G401.6 (cell line): ENCODE measurements at regions not wholly inside any gene's neighbourhood (a gene's known extent, or its start where the extent isn't known, plus 50 kb on each side); places are given as distances from the start of the nearest gene placed in this dataset.

Experiments used
- FAIRE-seq: peaks from 2 replicates; lab custom pipeline; 2012; peaks lifted over from hg19 to GRCh38; lab: Jason Lieb, UNC

- no peak for FAIRE-seq
These were observed 50.3 kb upstream of the FNDC1 start for GRCh38 chr6:159118924-159119323.

GRCh38 chr6:159117563-159117962 is 51.6 kb upstream of the FNDC1 start:
- FAIRE-seq = no peak

GRCh38 chr6:159117046-159117445 is 52.2 kb upstream of the FNDC1 start:
- no peak for FAIRE-seq

GRCh38 chr6:159116343-159116742 is 52.9 kb upstream of the FNDC1 start:
- FAIRE-seq = no peak

- no peak for FAIRE-seq
These were observed 54.6 kb upstream of the FNDC1 start for GRCh38 chr6:159114569-159114968.

GRCh38 chr6:159113223-159113622 is 56.0 kb upstream of the FNDC1 start:
- FAIRE-seq = no peak

GRCh38 chr6:159112714-159113113 is 56.5 kb upstream of the FNDC1 start:
- FAIRE-seq = no peak

- FAIRE-seq = no peak
These were observed 58.5 kb upstream of the FNDC1 start for GRCh38 chr6:159110748-159111147.

- peak; percentile 69 for FAIRE-seq
These were observed 59.2 kb upstream of the FNDC1 start for GRCh38 chr6:159110013-159110412.

- no peak for FAIRE-seq
These were observed 59.8 kb upstream of the FNDC1 start for GRCh38 chr6:159109391-159109790.

GRCh38 chr6:159108426-159108985 is 60.7 kb upstream of the FNDC1 start:
- FAIRE-seq = no peak

GRCh38 chr6:159107451-159108260 is 61.5 kb upstream of the FNDC1 start:
- FAIRE-seq = no peak

- no peak for FAIRE-seq
These were observed 61.9 kb upstream of the TAGAP start for GRCh38 chr6:159106627-159107241.

GRCh38 chr6:159105716-159106115 is 60.9 kb upstream of the TAGAP start:
- no peak for FAIRE-seq

GRCh38 chr6:159104931-159105330 is 60.1 kb upstream of the TAGAP start:
- no peak for FAIRE-seq

- no peak for FAIRE-seq
These were observed 59.6 kb upstream of the TAGAP start for GRCh38 chr6:159104163-159104925.

- no peak for FAIRE-seq
These were observed 58.8 kb upstream of the TAGAP start for GRCh38 chr6:159103396-159104162.

GRCh38 chr6:159102373-159103160 is 57.8 kb upstream of the TAGAP start:
- FAIRE-seq = no peak

- no peak for FAIRE-seq
These were observed 56.9 kb upstream of the TAGAP start for GRCh38 chr6:159101656-159102055.

- FAIRE-seq = no peak
These were observed 55.8 kb upstream of the TAGAP start for GRCh38 chr6:159100395-159101182.
